OCI-M1 (cell line): ENCODE measurements at regions not wholly inside any gene's neighbourhood (a gene's known extent, or its start where the extent isn't known, plus 50 kb on each side); places are given as distances from the start of the nearest gene placed in this dataset.
"Not testable (repeated sequence)": the region's sequence is repeated elsewhere in the genome, so short reads cannot be mapped to it uniquely, and the experiment has no call there.

Source experiments
- DNase-seq: peaks from one replicate; lab custom pipeline; 2025; lab: John Stamatoyannopoulos, UW

DNA sequence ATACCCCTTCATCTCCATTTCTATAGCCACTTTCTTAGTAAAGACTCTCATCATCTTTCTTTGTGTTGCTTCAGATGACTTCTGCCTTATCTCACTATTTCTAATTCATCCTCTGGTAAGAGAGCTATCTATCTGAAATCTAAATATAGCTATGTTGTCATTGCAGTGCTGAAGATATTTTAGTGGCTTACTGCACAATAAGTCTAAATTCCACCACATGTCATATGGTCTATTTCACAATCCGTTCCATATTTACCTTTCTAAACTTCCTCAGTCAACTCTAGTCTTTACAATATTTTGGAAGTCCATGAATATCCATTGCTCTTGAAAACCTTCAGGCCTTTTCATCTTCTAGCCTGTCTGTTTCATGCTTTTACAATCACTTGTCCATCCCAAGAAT, 465.1 kb upstream of the SLC10A2 start:
- DNase-seq: peak; percentile 7

DNA sequence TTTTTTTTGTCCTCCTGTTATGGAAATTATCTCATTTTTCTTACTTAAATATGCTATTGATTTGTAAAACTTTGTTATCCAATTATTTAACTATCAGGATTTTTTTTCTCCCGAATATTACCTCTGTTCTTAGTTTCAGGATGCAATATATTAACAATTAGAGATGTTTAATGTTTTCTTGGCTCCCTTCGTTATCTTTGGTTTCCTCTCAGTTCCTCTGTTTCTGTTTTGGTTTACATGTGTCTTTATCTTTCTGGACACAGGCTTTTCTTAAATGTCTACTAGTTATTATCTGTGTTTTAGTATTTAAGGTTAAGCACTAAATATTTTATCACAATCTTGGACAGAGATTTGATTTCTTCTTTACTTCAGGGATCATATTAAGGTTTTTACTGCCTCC, 462.2 kb upstream of the SLC10A2 start:
- DNase-seq: no peak

DNA sequence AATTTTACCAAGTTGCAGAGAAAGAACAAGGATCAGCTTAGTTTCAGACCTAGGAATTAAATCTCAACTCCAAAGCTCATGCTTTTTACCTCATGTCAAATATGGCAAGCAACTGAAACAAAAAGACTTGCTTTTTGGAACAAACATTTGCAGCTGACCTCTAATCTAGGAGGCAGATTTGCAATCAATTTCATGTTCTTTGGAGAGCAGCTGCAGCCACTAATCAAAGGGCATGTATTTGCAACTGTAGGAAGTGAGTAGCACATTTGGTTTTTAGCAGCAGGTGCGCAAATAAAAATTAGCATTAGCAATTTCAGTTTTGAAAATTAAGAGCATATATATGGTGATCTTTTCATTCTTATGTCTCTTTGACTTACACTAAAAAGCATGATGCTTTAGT, 459.3 kb upstream of the SLC10A2 start:
- DNase-seq: no peak

DNA sequence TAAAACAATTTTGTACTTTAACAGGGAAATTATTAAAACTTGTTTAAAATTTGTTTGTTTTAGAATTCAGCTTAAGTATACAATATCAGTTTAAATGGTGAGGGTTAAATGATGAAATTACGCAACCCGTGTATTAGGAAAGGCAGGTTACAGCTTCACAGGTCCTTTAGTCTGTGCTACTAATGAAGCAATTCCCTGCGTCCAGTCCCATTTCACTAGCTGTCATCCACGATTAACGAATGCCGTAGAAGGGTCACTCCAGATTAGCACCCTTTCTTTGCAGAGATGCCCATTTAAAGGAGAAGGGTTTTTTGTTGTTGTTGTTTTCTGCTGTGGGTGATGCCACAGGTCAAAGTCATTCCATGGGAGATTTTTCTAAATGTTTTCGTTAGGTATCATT, 457.6 kb upstream of the SLC10A2 start:
- DNase-seq: no peak

DNA sequence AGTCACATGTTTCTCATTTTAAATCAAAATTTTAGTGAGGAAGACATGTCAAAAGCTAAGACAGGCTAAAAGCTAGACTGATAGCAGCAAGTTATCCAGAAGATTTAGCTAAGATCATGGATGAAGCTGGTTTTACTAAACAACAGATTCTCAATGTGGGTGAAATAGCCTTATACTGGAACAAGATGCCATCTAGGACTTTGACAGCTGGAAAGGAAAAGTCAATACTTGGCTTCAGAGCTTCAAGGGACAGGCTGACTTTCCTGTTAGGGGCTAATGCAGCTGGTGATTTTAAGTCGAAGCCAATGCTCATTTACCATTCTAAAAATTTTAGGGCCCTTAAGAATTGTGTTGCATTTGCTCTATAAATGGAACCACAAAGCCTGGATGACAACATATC, 455.3 kb upstream of the SLC10A2 start:
- no peak for DNase-seq

DNA sequence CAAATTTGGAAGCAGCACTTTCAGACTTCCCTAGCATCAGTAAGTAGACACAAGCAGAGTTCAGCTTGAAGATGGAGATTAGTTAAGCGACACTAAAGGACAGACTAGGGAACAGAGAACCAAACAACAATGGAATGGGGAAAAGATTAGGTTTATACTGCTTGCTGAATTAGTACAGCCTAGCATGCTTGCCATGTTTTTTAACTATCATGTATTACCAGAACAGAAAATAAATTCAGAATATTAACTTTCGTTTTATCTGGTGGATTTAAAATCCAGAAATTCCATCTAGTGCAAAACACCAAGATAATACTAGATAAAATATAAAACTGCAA, 451.5 kb upstream of the SLC10A2 start:
- no peak for DNase-seq

DNA sequence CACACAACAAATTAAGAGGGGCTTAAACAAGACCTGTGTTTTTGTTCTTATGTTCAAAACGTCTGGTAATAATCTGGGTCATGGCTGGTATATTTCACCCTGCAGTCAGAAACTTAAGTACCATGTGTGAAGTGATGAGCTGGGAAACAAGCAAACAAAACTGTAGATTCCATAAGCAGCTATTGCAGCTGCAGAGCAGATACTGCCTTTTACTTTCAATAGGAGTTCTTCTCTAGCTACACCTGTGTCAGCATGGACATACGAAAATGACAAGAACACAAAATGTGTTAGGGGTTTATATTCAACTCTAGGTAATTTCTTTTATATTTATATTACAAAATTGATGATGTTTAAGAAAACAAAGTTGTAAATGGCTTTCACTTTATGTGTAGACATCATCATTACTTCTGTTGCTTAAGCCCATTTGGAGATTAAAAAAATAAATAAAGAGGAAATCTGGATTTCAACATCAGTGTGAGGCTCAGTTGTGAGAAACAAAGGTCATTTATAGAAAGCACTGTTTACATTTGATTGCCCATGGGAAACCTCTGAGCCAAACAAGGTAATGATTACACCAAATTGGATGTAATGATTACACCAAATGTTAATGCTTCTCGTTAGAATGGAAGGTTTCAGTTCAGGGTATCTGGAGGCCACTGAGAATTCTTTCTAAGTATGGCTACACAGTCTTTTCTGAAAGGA, 451.0 kb upstream of the SLC10A2 start:
- no peak for DNase-seq

DNA sequence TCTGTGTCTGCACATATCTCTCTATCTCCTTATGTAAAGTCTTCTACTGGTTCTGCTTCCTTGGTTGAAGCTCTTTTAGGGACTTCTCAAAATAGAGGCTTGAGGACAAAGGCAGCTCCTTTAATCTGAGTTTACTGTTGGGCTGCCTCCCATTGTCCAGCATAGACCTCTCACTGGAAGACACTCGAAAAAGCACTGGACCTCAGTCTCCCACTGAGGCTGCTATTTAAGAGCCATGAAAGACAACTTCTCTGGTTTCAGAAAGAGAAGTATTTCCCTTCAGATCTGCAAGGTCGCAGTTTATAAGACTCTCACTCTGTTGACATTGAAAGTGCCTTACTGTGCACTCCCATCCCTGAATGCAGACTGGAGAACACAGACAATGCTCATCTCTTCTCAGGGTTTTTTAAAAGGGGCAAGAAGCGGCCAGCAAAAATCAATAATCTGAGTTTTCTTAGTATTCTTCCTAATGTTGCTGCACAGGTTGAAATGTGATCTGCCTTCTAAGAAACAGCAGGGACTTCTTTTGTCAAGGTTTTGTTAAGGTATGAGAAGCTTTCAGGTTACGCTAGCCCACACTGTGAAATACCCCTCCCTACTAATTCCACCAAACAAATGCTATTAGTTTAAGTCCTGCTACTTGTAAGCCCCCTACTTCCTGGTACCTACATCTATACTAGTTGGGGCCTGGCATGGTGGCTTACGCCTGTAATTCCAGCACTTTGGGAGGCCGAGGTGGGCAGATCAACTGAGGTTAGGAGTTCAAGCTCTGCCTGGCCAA, 450.0 kb upstream of the SLC10A2 start:
- no peak for DNase-seq

DNA sequence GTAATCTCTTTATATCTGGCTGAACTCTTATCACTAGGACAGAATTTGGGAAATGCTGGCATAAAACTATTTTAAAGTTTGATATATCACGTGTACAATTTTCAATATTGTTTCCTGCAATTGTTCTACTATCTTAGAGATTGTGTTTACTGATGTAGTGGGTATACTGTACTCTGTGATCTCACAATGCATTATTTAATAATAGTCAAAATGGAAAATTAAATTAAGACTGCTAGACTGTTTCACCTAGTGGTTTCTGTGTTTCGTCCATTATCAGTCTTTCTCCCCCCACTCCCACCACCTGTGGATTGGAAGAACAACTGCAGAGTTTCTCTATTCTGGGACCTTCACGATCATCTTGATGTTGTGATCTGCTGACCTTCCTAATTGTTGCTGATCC, 449.2 kb upstream of the SLC10A2 start:
- no peak for DNase-seq

DNA sequence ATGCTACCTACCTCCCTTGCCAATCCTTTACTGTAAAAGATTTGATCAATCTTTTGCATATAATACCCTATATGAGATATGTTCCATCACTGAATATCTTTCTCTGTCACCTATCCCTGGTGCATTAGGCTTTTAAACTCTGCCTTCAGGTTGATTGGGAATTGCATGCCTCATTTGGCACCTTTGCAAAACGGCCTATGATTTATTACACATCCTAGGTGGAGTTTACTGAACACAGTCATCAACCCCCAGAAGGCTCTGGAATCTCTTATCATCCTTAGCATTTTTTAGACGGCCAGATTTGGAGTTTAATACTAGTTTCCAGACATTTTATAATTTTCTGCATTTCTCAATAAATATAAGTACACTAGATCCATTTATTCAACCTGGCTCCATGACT, 448.4 kb upstream of the SLC10A2 start:
- no peak for DNase-seq

DNA sequence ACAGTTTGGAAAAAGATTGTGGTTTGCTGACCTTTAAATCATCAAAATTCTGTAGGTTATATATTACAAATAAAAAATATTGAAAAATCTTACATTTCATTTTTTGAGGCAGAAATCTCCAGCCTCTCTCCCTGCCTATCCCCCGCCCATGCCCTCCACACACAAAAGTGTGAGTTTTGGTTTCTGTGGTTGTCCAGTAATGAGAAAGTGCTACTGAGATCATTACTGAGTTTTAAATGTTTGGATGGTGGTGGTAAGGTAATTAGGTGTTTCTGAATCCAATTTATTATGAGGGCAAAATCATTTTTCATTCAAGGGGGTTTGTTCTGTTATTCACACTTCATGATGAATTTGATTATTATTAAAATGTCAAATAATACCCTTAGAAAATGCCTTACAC, 448.0 kb upstream of the SLC10A2 start:
- no peak for DNase-seq

DNA sequence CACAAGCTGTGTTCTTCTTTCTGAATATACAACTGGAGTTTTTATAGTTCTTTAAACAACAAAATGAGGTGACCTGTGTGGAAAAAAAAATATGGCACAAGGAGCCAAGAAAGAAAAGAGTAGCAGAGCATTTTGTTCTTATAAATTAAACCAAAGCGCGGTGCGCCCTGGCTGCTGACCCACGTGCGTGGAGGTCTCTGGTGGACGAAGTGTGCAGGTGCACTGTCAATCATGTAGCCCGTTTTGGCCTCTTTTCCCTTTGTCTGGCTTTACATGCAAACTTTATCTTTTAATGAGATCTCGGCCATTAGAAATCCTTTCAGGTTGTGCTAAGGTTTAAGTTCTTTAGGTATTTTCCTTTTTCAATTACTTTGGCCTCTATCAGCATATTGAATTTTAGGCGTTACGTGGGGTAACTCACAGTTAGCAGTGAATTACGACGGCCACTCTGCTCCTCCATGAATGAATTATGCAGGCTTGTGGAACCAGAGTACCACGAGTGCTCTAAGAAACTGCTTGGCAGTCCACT, 443.9 kb upstream of the SLC10A2 start:
- DNase-seq: no peak

DNA sequence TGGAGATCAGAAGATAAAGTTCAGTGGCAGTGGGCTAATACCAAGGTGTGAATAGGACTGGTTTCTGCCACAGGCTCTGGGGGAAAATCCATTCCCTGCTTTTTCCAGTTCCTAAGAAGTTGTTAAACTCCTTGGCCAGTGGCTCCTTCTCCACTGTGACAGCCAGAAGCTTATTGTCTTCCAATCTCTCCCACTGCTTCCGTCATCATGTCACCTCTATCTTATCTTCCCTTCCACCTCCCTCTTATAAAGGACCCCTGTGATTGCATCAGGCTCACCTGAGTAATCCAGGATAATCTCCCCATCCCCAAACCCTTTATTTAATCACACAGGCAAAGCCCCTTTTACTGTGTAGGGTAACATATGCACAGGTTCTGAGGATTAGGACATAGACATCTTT, 431.2 kb upstream of the SLC10A2 start:
- no peak for DNase-seq

DNA sequence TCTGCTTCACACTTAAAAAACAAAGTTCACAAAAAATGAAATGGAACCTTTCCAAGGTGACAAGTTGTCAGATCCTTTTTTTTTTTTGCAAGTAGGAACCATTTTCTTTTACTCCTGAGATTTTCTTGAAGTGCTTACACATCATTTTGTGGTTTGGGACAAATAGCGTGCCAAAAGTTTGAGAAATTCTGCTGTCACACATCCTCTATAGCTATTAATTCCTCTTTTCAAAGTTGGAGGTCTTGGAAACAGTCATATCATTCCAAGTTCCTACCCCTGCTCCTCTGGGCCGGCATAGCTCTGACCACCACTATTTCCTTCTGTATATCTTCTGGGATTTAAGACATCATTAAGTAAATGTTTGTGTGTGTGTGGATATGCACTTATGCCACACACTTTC, 421.6 kb upstream of the SLC10A2 start:
- DNase-seq: no peak

DNA sequence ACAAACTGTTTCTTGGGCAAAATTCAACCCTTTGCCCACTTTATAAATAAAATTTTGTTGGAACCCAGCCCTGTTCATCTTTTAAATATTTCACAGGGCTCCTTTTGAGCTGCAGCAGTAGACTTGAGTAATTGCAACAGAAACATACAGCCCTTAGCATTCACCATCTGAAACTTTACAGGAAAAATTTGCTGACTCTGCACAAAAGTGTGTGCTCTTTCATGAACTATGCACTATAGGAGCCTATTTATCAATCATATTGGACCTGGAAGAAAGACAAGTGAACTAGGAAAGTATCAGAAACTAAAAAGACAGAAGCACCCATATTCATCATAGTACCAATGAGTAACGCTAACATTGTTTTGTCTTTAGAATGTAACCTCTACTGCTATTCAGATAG, 406.9 kb upstream of the SLC10A2 start:
- DNase-seq: no peak

DNA sequence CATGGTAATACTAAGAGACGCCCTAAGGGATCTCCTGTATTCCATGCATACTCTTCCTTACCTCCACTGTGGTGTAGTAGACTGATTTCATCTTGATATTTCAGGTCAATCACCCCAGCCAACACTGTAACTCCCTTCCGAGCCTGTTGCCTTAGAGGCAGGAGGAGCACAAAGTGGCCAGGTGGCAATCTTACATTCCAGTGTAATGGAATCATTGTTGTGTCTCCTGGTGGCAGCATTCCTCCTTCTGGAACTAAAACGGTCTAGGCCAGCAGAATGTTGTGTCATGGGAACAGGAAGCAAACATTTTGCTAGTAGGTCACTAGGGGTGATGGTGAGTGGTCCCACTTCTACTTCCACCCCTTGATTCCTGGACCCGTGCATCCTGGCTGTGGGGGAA, 405.7 kb upstream of the SLC10A2 start:
- no peak for DNase-seq

DNA sequence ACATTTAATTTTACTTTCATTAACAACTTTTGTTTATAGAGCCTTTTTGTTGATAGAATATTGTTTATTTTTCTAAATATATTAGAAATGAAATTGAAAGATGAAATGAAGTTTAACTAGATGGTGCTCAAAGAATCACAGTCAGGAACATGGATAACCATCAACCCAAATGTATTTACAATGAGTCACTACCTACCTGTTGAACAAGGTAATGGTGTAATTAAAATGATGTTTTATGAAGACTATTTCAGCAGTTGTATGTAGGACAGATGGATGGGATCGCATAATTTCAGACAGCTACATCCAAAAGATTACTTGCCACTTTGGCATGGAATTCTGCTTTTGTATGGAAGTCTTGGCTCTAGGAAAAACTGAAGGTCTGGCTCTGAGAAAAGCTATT, 403.6 kb upstream of the SLC10A2 start:
- no peak for DNase-seq

DNA sequence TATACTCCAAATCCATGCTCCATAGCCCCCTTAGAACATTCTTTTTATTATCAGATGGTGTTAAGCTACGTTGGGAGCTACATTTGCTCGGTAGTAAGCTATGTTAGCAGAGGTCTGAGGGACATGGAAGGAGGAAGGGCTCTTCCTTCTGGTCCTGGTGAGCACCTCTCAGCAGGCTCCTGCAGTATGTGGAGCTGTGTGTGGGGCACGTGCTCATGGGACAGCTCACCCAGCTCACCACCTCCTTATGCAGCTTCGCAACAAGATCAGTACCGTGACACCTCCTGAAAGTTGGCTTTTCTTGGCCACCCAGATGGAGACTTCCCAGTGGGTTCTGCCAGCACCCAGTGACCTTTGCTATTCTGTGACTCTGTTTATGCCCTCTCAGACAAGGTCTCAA, 400.5 kb upstream of the SLC10A2 start:
- no peak for DNase-seq

DNA sequence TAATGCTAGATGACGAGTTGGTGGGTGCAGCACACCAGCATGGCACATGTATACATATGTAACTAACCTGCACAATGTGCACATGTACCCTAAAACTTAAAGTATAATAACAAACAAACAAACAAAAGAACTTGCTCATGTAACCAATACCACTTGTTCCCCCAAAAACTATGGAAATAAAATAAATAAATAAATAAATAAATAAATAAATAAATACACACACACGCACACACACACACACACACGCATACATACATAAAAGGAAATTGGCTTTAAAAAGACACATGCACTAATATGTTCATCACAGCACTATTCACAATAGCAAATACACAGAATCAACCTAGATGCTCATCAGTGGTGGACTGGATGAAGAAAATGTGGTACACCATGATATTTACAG, 394.0 kb upstream of the SLC10A2 start:
- not testable (repeated sequence) for DNase-seq

DNA sequence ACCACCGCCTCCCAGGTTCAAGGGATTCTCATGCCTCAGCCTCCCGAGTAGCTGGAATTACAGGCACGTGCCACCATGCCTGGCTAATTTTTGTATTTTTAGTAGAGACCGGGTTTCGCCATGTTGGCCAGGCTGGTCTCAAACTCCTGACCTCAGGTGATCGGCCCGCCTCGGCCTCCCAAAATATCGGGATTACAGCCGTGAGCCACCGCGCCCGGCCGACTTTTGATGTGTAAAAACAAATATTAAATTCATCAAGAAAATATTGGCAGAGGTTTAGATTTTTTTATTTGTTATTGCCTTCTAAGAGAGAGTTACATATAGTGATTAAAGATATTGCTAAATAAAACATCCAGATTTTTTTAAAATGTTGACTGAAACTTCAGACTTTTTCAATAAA, 390.8 kb upstream of the SLC10A2 start:
- DNase-seq: not testable (repeated sequence)

DNA sequence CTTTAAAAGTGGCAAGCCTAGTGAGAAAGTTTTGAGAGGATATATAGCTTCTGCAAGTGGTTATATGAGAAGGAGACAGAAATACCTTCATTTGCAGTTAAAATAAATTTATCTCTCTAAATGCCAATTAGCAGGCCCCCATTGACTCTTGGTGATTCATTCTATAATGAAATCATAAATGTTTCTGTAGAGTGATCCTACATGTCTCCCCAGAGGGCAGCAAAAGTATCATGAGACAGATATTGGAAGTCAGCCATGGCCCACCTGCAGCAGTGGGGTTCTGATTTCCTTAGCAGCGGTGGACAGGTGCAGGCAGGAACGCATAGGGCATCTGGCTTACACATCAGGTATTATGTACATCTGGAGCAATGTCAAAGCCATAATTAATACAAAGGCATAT, 385.4 kb upstream of the SLC10A2 start:
- DNase-seq: no peak

DNA sequence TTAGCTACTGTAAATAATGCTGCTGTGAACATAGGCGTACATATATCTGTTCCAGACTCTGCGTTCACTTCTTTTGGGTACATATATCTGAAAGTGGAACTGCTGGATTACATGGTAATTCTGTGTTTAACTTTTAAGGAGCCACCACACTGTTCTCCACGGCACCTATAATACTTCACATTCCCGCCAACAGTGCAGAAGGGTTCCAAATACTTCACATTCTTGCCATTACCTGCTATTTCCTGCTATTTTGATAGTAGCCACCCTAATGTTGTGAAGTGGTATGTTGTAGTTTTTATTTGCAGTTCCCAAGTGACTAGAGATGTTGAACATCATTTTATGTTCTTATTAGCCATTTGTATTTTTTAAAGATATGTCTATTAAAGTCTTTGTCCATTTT, 377.4 kb upstream of the SLC10A2 start:
- no peak for DNase-seq

DNA sequence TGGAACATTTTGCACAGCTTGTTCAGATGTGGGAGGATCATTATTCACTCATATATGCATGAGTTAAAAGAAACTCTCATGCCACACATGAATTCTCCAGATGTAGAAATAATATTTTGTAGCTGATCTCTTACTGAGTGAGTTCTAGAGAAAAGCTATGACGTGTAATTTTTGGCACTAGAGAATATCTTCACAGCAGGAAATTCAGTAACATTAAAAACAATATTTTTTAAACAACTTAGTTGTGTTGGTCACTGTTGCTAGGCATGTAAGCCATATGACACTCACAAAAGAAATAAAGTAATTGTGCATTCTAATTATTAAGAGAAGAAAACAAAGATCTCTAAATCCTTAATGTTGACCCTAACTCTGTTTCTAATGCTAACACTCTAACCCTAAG, 371.4 kb upstream of the SLC10A2 start:
- no peak for DNase-seq
